ENCODE measurements at regions not wholly inside any gene's neighbourhood (a gene's known extent, or its start where the extent isn't known, plus 50 kb on each side); places are given as distances from the start of the nearest gene placed in this dataset.

- TF ChIP-seq CEBPB (IDR thresholded peaks at IDR 0.05; ENCODE audit: low read depth, low read length), result no peak
- TF ChIP-seq ATF3 (IDR thresholded peaks at IDR 0.05; ENCODE audit: insufficient read depth, low read depth, low read length), result no peak
- TF ChIP-seq ATF2 (IDR thresholded peaks at IDR 0.05; ENCODE audit: low read length), result no peak
- no peak for TF ChIP-seq TAF1 (IDR thresholded peaks at IDR 0.05; ENCODE audit: low read depth, low read length)
- no peak for TF ChIP-seq YY1 (IDR thresholded peaks at IDR 0.05; ENCODE audit: low read depth, low read length)
- TF ChIP-seq TAF7 (optimal IDR thresholded peaks at IDR 0.05; ENCODE audit: borderline replicate concordance, low read depth, low read length), result no peak
Measured at GRCh38 chr15:31200735-31201151, 99.2 kb upstream of the TRPM1 start.
